ENCODE measurements at regions not wholly inside any gene's neighbourhood (a gene's known extent, or its start where the extent isn't known, plus 50 kb on each side); places are given as distances from the start of the nearest gene placed in this dataset.
"Not testable (repeated sequence)": the region's sequence is repeated elsewhere in the genome, so short reads cannot be mapped to it uniquely, and the experiment has no call there.

DNA sequence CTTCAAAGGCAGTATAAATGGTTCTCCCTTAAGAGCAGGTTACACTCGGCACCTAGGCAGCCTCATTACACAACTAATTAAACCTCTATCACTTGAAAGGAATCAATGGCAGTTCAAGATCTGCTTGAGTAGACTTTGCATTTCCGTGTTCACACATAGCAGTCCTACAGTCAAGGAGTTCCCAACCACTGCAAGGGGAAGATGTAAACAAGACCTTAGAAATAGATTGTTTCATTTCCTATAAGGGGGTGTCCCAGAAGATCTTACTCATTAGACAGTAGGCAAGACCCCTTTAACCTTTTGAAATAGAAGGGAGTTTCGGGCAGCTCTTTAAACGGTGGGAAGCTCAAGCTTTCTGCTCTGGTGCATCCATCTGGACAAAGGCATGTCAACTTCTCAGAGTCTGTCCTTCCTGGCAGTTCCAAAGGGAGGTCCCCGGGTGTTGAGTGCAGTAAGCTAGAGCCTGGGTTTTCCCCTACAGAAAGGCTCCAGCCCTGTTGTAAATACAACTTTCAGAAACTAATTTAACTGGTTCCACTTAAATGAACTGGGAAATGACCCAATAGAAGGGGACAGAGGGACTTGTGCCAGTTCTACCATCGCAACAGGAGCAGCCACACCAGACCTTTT lies 150.8 kb downstream of the RBMX2 start:
- no peak for DNase-seq (ENCODE audit: low spot score)

- DNase-seq (ENCODE audit: low spot score) = no peak
These were observed 153.6 kb downstream of the RBMX2 start for GRCh38 chrX:130555341-130555740.

DNA sequence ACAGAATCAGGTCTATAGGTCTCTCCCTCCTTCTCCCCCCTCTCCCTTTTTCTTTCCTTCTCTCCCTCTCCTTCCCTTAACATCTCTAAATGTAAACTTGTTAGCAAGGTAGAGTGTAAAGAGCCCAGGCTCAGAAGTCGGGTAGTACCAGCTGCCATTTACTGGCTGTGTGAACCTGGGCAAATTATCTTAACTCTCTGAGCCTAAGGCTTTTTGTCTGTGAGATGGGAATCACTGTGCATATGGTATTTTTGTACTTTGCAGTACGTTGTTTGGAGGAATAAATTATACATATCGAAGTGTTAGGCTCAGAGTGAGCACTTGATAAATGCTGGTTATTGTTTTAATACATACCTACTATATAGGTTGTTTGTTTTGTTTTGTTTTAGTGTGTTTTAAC lies 154.0 kb downstream of the RBMX2 start:
- DNase-seq (ENCODE audit: low spot score) = no peak

DNA sequence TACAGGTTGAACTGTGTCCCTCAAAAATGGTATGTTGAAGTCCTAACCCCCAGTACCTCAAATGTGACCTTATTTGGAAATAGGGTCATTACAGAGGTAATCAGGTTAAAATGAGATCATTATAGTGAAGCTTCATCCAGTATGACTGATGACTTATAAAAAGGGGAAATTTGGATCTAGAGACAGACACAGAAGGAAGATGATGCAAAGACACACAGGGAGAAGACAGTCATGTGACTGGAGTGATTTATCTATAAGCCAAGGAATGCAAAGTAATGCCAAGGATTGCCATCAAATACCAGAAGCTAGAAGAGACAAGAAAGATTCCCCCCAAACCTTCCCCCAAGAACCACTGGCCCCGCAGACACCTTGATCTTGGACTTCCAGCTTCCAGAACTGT lies 155.2 kb downstream of the RBMX2 start:
- no peak for DNase-seq (ENCODE audit: low spot score)

GRCh38 chrX:130560544-130560943 lies 158.8 kb downstream of the RBMX2 start:
- DNase-seq (ENCODE audit: low spot score) = no peak

DNA sequence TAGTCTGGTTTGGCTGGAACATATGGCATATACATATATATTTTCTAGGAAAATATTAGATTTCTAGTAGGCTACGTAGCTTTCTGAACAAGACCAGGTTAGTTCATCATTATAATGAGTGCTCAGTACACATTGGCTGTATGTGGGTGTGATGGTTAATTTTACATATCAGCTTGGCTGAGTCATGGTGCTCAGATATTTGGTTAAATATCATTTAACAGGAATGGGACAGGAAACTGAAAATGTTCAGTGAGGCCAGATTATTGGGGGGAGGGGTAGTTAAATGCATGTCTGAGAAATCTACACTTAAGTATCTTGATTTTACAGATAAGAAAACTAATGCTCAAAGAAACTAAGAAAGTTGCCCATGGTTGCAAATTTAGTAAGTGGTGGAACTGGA lies 160.1 kb downstream of the RBMX2 start:
- no peak for DNase-seq (ENCODE audit: low spot score)

- DNase-seq (ENCODE audit: low spot score) = no peak
These were observed 161.7 kb downstream of the RBMX2 start for GRCh38 chrX:130563476-130563875.

DNA sequence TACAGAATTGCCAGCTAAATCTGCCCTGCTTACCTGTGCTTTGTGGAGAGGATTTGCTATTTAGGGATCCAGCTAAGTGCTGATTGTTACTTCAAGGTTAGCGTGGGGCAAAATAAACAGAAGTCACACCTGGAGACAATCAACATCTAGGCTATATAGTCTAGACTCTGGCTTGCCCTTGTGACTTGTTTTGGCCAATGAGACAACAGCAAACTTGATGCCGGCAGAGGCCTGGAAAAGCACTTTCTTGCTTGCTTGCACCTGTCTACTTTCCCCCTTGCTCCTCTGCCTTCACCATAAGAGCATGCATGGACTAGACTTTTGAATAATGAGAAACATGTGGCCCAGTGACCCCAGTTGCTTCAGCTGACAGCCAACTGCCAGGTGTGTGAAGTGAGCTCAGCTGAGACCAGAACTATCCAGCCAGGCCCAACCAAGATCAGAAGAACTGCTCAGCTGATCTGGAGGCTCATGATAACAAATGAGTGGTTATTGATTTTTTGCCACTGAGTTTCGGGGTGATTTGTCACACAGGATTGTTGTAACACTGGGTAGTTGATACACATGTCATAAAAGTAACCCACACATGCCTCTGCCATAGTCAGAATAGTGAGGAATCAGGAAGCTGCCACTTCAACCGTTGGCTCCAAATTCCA lies 164.4 kb downstream of the RBMX2 start:
- DNase-seq (ENCODE audit: low spot score) = no peak

DNA sequence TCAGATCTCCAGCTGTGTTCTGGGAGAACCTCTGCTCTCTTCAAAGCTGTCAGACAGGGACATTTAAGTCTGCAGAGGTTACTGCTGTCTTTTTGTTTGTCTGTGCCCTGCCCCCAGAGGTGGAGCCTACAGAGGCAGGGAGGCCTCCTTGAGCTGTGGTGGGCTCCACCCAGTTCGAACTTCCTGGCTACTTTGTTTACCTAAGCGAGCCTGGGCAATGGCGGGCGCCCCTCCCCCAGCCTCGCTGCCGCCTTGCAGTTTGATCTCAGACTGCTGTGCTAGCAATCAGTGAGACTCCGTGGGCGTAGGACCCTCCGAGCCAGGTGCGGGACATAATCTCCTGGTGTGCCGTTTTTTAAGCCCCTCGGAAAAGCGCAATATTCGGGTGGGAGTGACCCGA lies 171.2 kb downstream of the RBMX2 start:
- not testable (repeated sequence) for DNase-seq (ENCODE audit: low spot score)
